ENCODE measurements at regions not wholly inside any gene's neighbourhood (a gene's known extent, or its start where the extent isn't known, plus 50 kb on each side); places are given as distances from the start of the nearest gene placed in this dataset.
A peak's percentile ranks its signal among the peaks of the same experiment; 100 is the strongest.

DNA sequence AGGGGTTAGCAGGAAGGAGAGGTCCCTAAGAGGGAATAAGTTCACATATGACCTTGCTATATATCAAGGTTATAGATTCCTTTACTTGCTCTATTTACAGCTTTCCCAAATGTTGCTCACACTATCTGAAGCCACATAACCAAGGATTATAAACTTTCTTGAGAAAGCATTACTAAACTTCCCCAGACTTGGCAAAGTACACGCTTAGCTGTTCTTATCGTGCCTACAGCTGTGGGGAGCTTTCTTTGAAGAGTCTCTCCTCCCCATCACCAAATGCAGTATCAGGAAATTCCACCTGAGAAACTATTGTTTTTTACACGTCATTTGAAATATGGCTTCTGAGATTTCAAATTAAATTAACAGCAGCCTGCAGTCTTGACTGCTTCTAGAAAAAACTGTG, 284.5 kb downstream of the CHL1 start:
- TF ChIP-seq EZH2 (IDR thresholded peaks at IDR 0.05; ENCODE audit: borderline replicate concordance, low read depth, low read length, poor library complexity, severe bottlenecking): no peak
- TF ChIP-seq, protein P1, sequence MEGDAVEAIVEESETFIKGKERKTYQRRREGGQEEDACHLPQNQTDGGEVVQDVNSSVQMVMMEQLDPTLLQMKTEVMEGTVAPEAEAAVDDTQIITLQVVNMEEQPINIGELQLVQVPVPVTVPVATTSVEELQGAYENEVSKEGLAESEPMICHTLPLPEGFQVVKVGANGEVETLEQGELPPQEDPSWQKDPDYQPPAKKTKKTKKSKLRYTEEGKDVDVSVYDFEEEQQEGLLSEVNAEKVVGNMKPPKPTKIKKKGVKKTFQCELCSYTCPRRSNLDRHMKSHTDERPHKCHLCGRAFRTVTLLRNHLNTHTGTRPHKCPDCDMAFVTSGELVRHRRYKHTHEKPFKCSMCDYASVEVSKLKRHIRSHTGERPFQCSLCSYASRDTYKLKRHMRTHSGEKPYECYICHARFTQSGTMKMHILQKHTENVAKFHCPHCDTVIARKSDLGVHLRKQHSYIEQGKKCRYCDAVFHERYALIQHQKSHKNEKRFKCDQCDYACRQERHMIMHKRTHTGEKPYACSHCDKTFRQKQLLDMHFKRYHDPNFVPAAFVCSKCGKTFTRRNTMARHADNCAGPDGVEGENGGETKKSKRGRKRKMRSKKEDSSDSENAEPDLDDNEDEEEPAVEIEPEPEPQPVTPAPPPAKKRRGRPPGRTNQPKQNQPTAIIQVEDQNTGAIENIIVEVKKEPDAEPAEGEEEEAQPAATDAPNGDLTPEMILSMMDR (conservative IDR thresholded peaks at IDR 0.05; ENCODE audit: low read depth, low read length): no peak
- intact Hi-C loops (cut with micrococcal nuclease; ENCODE audit: unreplicated experiment): no loop called here
- DNase-seq (ENCODE audit: low spot score): no peak
- Histone ChIP-seq H3K27me3 (replicated peaks; ENCODE audit: insufficient read depth, low read depth, low read length, poor library complexity) (no peaks in the 10 kb centered on the region), H3K36me3 (ENCODE audit: insufficient read depth, low read length, poor library complexity, severe bottlenecking) (no peaks in the 10 kb centered on the region), H3K4me1 (ENCODE audit: insufficient read depth, low read length, poor library complexity, severe bottlenecking) (no peaks in the 10 kb centered on the region), H3K9me3 (ENCODE audit: low read depth, low read length, poor library complexity, severe bottlenecking) (no peaks in the 10 kb centered on the region), H3K27ac (ENCODE audit: low read depth, low read length, poor library complexity, severe bottlenecking) (no peak overlapping the region), H3K4me3 (ENCODE audit: low read depth, low read length, poor library complexity, severe bottlenecking) (no peak overlapping the region)
- ChIA-PET POLR2A (ENCODE audit: low non-redundant PET) (no interaction called here), CTCF (no interaction called here)
- BruUV-seq (replicated peaks): no TSS peak

DNA sequence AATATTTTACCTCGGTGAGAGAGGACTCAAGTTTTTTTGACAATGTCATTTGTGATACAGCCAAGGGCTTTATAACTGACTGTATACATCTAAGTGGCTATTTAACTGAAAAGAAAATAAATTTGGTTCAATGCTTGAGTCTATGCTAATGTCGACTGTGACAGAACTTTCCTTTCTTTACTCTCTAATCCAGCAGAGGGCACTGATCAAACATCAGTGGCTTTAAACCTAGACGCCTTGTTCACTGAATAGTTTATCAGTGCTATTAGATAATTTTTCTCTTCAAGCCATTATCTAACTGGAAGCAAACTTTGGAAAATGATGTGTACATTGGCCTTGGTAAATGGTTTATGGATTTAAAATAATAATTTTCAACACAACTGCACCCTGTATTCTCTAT, 285.1 kb downstream of the CHL1 start:
- CTCF ChIA-PET: no interaction called here
- Histone ChIP-seq H3K4me3 (ENCODE audit: low read depth, low read length, poor library complexity, severe bottlenecking) (no peak overlapping the region), H3K4me1 (ENCODE audit: insufficient read depth, low read length, poor library complexity, severe bottlenecking) (no peaks in the 10 kb centered on the region), H3K27ac (ENCODE audit: low read depth, low read length, poor library complexity, severe bottlenecking) (no peak overlapping the region), H3K36me3 (ENCODE audit: insufficient read depth, low read length, poor library complexity, severe bottlenecking) (no peaks in the 10 kb centered on the region), H3K27me3 (replicated peaks; ENCODE audit: insufficient read depth, low read depth, low read length, poor library complexity) (no peaks in the 10 kb centered on the region), H3K9me3 (ENCODE audit: low read depth, low read length, poor library complexity, severe bottlenecking) (no peaks in the 10 kb centered on the region)
- intact Hi-C loops (cut with micrococcal nuclease; ENCODE audit: unreplicated experiment): no loop called here
- TF ChIP-seq, protein P1 (conservative IDR thresholded peaks at IDR 0.05; ENCODE audit: low read depth, low read length): peak; percentile 59
- no peak for TF ChIP-seq EZH2 (IDR thresholded peaks at IDR 0.05; ENCODE audit: borderline replicate concordance, low read depth, low read length, poor library complexity, severe bottlenecking)
- BruUV-seq (replicated peaks): no TSS peak
- DNase-seq (ENCODE audit: low spot score): peak; percentile 14
- POLR2A ChIA-PET (ENCODE audit: low non-redundant PET): no interaction called here

DNA sequence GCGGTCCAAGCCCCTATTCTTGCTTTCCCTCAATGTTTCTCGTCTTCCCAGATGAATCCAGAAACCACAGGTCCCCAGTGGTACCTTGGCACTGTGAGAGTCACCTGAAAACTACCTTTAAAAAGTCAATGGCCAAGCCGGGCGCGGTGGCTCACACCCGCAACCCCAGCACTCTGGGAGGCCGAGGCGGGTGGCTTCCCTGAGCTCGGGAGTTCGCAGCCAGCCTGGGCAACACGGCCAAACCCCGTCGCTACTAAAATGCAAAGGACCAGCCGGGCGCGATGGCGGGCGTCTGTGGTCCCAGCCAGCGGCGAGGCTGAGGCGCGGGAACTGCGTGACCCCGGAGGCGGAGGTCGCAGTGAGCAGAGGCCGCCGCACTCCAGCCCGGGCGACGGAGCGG, 285.9 kb downstream of the CHL1 start:
- Histone ChIP-seq H3K36me3 (ENCODE audit: insufficient read depth, low read length, poor library complexity, severe bottlenecking) (no peaks in the 10 kb centered on the region), H3K9me3 (ENCODE audit: low read depth, low read length, poor library complexity, severe bottlenecking) (no peaks in the 10 kb centered on the region), H3K27ac (ENCODE audit: low read depth, low read length, poor library complexity, severe bottlenecking) (no peak overlapping the region), H3K4me1 (ENCODE audit: insufficient read depth, low read length, poor library complexity, severe bottlenecking) (no peaks in the 10 kb centered on the region), H3K27me3 (replicated peaks; ENCODE audit: insufficient read depth, low read depth, low read length, poor library complexity) (no peaks in the 10 kb centered on the region), H3K4me3 (ENCODE audit: low read depth, low read length, poor library complexity, severe bottlenecking) (no peak overlapping the region)
- DNase-seq (ENCODE audit: low spot score): no peak
- CTCF ChIA-PET: no interaction called here
- intact Hi-C loops (cut with micrococcal nuclease; ENCODE audit: unreplicated experiment): no loop called here
- POLR2A ChIA-PET (ENCODE audit: low non-redundant PET): no interaction called here
- no TSS peak for BruUV-seq (replicated peaks)
- TF ChIP-seq EZH2 (IDR thresholded peaks at IDR 0.05; ENCODE audit: borderline replicate concordance, low read depth, low read length, poor library complexity, severe bottlenecking): no peak
- TF ChIP-seq, protein P1 (conservative IDR thresholded peaks at IDR 0.05; ENCODE audit: low read depth, low read length): no peak
